Tongue (tissue), 1 donor: ENCODE measurements at regions not wholly inside any gene's neighbourhood (a gene's known extent, or its start where the extent isn't known, plus 50 kb on each side); places are given as distances from the start of the nearest gene placed in this dataset.

Experiments
- DNase-seq: peaks from one replicate; pipeline ENCODE4 v3.0.0-alpha.2; 2015

- DNase-seq: no peak
Measured at GRCh38 chr4:63464393-63464792, 944.9 kb downstream of the TECRL start.

DNA sequence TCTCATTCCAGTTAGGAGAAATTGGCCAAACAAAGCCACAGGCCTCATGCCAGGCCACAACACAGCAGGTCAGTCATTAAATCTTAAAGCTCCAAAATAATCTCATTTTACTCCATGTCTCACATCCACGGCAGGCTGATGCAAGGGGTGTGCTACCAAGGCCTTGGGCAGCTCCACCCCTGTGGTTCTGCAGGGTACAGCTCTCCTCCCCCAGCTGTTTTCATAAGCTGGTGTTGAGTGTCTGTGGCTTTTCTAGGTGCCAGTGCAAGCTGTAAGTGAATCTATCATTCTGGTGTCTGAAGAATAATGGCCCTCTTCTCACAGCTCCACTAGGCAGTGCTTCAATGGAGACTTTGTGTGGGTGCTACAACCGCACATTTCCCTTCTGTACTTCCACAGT lies 949.2 kb downstream of the TECRL start:
- DNase-seq: no peak

DNA sequence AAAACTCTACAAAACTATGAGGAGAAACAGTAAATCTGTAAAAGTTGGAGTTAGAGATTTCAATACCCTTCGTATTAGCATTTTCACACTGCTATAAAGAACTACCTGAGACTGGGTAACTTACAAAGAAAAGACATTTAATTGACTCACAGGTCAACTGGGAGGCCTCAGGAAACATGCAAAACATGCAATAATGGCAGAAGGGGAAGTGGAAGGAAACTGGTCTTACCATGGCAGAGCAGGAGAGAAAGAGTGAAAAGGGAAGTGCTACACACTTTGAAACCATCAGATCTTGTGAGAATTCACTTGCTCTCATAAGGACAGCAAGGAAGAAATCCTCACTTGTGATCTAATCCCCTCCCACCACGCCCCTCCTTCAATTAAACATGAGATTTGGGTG lies 949.9 kb downstream of the TECRL start:
- DNase-seq: no peak

DNA sequence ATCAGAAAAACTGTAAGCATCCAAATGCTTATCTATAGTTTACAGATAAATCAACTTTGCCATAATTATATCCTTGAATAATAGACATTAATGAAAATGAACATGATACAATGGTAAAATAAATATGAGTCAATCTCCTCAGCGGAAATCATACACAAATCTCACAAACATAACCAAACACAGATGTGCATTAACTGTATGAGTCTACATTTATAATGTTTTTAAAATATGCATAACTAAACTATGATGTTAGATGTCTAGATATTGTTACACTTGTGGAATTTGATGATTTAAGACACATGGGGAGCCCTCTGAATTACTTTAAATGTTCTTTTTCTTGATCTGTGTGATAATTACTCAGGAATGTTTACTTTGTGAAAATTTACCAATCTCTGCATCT lies 951.2 kb downstream of the TECRL start:
- DNase-seq: no peak

DNA sequence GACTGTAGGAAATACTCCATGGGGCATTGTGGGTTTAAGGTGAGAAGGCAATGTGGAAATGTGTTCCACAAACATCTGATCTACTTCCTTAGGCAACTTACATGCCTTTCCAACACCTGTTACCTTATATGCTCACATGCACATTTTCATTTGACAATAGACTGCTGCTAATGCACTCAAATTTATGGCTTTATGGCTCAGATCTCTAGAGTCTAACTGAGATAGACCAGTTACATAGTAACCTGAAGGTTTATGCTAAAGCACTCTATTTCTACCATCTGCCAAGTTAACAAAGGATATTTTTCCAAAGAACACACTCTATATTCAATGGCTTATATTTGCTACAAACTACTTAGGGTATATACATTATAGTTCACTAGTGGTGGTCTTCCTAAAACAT lies 969.0 kb downstream of the TECRL start:
- DNase-seq: no peak

- no peak for DNase-seq
Measured at GRCh38 chr4:63430105-63430504, 979.1 kb downstream of the TECRL start.

- no peak for DNase-seq
Measured at GRCh38 chr4:63396269-63396668, 1013.0 kb downstream of the TECRL start.

- DNase-seq: no peak
Measured at GRCh38 chr4:63393544-63393943, 1015.7 kb downstream of the TECRL start.

DNA sequence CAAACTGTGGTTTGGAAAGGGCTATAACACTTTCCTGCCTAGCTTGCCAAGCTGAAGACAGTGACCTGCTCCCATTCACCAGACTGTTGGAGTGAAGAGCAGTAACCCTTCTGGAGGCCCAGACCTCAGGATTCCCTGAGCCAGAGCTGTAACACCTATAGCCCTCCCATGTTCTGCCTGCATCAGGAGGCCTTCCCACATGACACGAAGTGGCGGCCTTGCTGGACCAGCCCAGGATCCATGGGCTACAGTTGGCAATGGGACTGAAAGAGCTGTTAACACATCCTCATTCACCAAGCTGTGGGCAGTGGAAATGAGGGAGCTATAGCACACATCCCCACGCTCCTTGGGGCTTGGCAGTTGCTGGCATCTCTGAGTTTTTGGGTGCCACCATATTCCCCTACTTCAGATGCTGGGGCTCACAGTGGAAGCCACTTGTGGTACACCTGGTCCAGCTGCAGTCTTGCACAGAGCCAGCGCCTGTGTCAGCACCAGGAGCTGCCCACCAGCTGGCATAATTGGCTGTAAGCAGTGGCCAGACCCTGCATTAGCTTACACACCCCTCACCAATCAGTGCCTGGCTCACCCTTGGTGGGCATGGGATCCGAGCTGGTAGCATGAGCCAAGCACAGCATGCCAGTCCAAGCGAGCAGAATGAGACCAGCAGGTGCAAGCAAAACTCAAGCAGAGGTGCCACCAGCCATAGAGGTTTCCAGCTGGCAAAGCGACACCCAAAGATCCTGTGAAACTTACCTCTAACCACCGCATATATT lies 1029.3 kb downstream of the TECRL start:
- DNase-seq: no peak

DNA sequence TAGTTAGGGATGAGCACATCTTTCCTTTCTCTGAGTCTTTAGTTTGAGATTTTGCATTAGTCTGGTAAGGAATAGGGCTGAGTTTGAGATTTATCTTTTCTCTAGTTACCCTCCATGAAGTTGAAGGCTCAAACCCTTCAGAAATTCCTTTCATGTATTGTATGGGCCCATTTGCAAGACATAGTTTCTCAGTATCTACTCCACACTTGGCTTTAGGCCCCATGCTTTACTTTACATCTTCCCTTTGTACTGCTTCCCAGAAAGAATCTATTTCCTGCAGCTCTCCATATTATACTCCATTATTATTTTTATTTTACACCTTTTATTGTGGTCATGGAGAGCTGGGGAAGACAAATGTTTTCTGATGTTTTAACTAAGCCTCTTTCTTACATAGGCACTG lies 1038.2 kb downstream of the TECRL start:
- no peak for DNase-seq

GRCh38 chr4:63361628-63362027 lies 1047.6 kb downstream of the TECRL start:
- no peak for DNase-seq

GRCh38 chr4:63361066-63361465 lies 1048.2 kb downstream of the TECRL start:
- DNase-seq: peak; percentile 6

- DNase-seq: no peak
Measured at GRCh38 chr4:63349674-63350025, 1059.6 kb downstream of the TECRL start.

DNA sequence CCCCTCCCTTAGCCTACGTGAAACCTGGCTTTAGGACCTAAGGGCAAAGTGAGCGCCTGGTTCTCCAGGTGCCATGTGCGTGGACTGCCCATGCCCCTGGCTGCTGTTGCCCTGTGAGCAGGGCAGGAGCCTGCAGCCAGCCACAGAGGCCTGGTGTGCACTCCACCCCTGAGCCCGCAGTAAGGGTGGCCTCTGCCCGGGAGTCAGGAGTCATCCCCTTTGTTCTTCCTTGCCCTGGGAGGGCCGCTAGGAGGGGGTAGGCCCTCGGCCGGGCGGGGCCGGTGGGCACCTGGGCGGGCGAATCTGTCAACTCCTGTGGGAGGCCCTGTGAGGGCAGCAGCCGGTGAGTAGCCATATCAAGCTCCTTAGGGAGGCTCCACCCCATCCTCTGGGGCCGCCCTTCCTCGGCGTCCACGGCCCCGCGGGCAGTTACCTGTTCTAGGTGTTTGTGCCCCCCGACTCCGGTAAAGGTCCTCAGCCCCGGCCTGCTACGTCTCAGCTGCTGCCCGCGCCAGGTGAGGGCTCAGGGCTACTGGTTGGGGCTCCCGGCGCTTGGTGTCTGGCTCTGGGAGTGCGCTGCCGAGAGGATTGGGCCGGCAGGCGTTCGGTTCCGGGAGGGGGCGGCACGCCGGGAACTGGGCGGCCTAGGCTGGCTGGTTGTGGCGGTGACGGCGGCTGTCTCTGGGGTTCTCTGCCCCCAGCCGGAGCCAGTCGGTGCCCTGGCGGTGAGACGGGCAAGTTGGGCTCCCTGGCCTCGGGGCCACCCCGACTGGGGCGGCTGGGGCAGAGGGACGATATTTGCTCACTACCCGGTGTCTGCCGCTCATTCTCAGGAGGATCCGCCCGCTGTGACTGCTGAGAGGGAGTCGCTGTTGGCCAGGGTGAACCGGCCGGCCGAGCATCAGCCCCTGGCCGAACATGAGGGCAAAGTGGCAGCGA lies 1060.2 kb downstream of the TECRL start:
- no peak for DNase-seq

DNA sequence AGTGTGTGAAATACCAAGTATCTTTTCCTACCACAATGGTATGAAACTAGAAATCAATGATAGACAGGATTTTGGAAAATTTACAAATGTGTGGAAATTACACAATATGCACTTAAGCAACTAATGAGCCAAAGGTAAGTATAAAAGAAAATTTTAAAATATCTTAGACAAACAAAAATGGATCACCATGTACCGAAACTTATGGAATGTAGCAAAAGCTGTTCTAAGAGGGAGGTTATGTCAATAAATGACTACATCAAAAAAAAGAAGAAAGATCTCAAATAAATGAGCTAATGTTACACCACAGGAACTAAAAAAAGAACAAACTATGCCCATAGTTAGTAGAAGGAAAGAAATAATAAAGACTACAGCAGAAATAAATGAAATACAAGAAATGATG lies 1084.1 kb downstream of the TECRL start:
- DNase-seq: no peak

DNA sequence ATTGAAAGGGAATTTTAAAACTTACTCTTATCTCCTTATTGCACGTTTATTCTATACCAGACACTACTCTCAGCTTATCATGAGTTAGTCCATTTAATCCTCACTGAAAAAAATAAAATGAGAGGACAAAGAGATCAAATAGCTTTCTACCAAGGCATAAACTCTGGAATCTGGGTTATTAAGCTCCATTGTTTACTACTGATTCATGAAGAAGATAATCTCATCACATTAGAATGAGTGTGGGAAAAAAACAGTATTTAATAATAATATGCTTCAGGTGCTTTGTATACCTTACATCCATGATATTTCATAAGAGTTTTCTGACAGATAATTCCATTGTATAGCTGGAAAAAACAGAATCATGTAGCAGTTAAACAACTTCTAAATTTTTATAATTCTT lies 1092.6 kb downstream of the TECRL start:
- DNase-seq: no peak

- DNase-seq: no peak
Measured at GRCh38 chr4:63315651-63316050, 1093.6 kb downstream of the TECRL start.

GRCh38 chr4:63308697-63309096 lies 1100.6 kb downstream of the TECRL start:
- no peak for DNase-seq

DNA sequence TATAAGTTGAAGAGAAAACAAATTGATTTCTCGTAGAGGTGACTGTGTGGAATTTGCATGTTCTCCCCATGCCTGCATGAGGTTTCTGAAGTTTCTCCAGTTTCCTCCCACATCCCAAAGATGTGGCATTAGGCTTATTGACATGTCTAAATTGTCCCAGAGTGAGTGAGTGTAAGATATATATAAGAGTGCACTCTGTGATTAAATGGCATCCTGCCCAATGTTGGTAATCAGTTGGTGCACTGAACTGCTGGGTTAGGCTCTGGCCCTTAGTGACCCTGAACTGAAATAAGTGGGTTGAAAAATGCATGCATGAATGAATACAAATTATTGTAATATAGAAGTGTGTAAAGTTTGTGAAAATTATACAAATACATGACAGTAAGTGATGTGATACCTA lies 1106.5 kb downstream of the TECRL start:
- no peak for DNase-seq

DNA sequence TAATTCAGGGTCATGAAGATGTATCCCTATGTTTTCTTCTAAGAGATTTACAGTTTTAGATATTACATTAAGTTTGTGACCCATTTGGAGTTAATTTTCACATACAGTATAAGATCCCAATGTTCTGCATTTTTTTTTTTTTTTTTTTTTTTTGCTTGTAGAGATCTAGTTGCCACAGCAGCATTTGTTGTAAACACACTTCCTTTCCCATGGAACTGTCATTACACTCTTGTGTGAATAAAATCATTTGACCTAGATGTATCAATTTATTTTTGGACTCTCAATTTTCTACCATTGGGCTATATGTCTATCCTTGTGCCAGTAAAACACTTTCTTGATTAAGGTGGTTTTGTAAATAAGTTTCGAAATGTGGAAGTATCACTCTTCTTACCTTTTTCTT lies 1107.2 kb downstream of the TECRL start:
- no peak for DNase-seq

GRCh38 chr4:63296773-63297172 lies 1112.5 kb downstream of the TECRL start:
- DNase-seq: peak; percentile 32

- DNase-seq: no peak
Measured at GRCh38 chr4:63275491-63275890, 1133.8 kb downstream of the TECRL start.

DNA sequence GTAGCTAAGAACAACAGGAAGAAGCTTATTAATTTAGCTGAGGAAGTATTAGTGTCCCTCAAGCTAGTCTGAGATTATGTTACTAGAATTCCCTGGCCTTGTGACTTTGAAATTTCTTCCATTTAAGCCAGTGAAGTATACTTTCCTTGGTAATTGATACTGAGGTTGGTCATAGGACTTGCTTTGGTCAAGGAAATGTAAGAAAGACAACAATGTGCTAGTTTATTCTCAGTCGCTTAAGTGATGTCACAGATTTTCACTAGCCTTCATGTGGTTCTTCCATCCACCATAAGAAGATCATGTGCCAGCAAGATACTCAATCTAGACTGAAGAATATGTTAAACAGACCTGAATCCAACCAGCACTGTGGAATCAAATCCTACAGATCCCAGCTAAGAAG lies 1140.1 kb downstream of the TECRL start:
- DNase-seq: no peak

DNA sequence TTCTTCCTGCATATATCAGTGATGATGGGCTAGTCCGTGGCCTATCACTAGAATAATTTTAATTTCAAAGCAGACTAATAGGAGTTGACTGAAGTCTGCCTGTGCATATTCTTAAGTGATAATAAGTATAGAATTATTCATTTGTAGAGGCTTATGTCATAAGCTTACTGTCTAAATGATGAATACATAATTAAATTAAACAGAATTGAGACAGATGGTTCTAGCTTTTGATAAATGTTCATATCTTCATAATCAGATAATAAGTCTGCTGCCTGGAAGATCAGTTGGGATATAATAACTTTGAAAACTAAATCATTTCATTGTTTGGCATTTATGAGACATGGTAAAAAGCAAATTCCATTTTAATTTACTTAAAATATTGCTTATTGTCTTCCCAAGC lies 1175.6 kb downstream of the TECRL start:
- no peak for DNase-seq
